AG04450 (cell line): ENCODE measurements at regions not wholly inside any gene's neighbourhood (a gene's known extent, or its start where the extent isn't known, plus 50 kb on each side); places are given as distances from the start of the nearest gene placed in this dataset.

ENCODE experiments used
- CTCF ChIA-PET: fragments of 300-600, 350-600 bp; formaldehyde crosslinking; extraction: SDS; loops from one replicate; lab custom pipeline; 2022; ENCODE audit warnings: antibody characterized with exemption, inconsistent platforms; lab: Charles Lee
- POLR2A ChIA-PET: fragments of 350-600 bp; formaldehyde crosslinking; extraction: SDS; loops from one replicate; lab custom pipeline; 2021; ENCODE audit warnings: antibody characterized with exemption, inconsistent platforms; lab: Yijun Ruan, JAX
- DNase-seq: peaks from one replicate; pipeline ENCODE4 v3.0.0-alpha.2; 2011; ENCODE audit warnings: low read depth, low spot score
- H3K27ac ChIP-seq: one replicate; pipeline ENCODE4 v1.5.1; 2012; ENCODE audit warnings: low read depth, low read length, control low read depth
- H3K27me3 ChIP-seq: one replicate; pipeline ENCODE4 v1.6.0; 2012; ENCODE audit warnings: low read length; ENCODE audit not compliant: control insufficient read depth, insufficient read depth
- H3K4me3 ChIP-seq: 2 replicates; pipeline ENCODE4 v1.5.1; 2011; ENCODE audit warnings: mild to moderate bottlenecking, low read depth, low read length, control low read depth
- H3K9me3 ChIP-seq: 2 replicates; pipeline ENCODE4 v1.5.1; 2012; ENCODE audit warnings: low read length; ENCODE audit not compliant: control insufficient read depth, insufficient read depth
- CTCF ChIP-seq: IDR thresholded peaks from 2 replicates; pipeline ENCODE4 v1.5.1; 2011; ENCODE audit warnings: low read depth, low read length, control low read depth, inconsistent platforms

- ChIA-PET POLR2A (no interaction called here), CTCF (no interaction called here)
- DNase-seq = no peak
- no peak overlapping the region for H3K27ac ChIP-seq
- no peaks in the 10 kb centered on the region for H3K9me3 ChIP-seq
- H3K4me3 ChIP-seq = no peak overlapping the region
- H3K27me3 ChIP-seq = no peaks in the 10 kb centered on the region
- TF ChIP-seq CTCF = no peak
Measured at GRCh38 chr16:54454616-54455015, 168.0 kb upstream of the IRX3 start.

DNA sequence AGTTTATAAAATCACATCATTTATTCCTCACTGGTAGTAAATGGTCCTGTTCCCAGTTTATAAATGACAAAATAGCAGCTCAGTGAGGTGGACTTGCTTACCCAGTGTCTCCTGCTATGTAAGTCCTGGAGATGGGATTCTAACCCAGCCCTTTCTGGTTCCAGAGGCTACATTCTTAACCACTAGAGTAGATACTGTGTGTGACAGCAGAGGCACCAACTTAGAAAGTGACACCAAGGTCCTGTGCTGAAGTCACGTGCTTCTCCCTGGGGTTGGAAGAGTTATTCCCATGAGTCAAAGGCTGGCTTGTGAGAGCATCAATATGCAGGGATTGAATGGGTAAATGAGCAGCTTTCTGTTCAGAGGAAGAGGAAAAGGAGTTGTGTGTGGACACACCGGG is 167.3 kb upstream of the IRX3 start:
- TF ChIP-seq CTCF = no peak
- H3K27ac ChIP-seq = no peak overlapping the region
- no peak for DNase-seq
- H3K4me3 ChIP-seq = no peak overlapping the region
- no peaks in the 10 kb centered on the region for H3K27me3 ChIP-seq
- ChIA-PET POLR2A (no interaction called here), CTCF (no interaction called here)
- no peaks in the 10 kb centered on the region for H3K9me3 ChIP-seq

DNA sequence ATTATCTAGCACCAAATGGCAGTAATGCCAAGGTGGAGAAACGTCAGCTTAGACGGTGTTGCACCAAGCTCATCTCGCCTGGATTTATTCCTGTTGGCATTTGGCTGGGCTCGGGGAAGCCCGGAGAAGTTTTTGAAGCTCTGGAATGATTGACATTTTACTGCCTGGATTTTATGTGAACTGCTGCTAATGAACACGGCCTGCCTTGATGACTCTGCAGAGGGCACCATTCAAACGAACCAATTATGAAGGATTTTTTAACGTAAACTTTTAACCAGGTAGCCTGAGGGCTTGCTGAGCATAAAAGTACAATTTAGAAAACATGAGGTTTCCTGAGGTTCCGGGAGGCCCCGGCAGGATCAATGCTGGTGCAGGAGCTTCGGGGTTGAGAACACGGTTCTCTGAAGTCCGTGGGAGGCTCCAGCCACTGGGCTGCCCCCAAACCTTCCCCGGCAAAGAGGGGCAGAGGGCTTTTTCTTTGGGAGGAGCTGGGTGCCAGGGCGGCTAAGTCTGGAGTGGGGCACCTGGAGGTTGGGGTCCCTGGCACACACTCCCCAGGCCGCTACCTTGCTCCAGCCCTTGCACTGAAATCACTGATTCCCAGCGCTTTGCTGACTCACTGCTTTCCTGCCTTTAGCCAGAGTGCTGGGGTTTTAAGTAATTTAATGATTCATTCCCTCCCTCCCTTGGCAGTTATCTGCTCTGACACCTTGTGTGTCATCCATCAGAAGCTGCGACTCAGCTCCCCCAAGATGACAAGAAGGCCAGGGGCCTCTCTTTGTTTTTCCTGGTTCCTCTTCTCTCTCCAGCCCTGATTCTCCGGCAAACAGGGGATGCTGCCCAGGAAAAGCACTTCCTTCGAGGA is 161.2 kb upstream of the IRX3 start:
- ChIA-PET POLR2A (no interaction called here), CTCF (no interaction called here)
- TF ChIP-seq CTCF = no peak
- Histone ChIP-seq H3K27me3 (no peaks in the 10 kb centered on the region), H3K4me3 (no peak overlapping the region), H3K27ac (no peak overlapping the region), H3K9me3 (no peaks in the 10 kb centered on the region)
- no peak for DNase-seq

DNA sequence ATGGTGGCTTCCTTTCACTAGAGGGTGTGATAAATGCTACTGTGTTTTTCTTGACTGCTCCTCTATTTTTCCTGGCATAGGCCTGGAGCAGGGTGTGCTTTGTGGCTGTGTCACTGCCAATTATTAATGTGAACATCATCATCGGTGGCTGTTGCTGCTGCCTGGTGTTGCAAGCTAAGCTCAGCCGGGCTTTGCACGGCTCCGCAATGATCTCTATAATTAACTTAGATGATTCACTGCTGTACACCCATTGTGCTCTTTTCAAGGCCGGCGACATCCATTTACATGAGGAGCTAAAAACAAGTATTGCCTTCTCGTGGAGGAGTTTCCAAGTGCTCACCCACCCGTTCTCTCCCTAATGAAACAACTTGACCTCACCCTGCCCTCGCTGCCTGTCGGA is 160.1 kb upstream of the IRX3 start:
- CTCF ChIA-PET = no interaction called here
- H3K4me3 ChIP-seq = no peak overlapping the region
- DNase-seq = no peak
- TF ChIP-seq CTCF = no peak
- POLR2A ChIA-PET = no interaction called here
- H3K27me3 ChIP-seq = no peaks in the 10 kb centered on the region
- H3K27ac ChIP-seq = no peak overlapping the region
- no peaks in the 10 kb centered on the region for H3K9me3 ChIP-seq

DNA sequence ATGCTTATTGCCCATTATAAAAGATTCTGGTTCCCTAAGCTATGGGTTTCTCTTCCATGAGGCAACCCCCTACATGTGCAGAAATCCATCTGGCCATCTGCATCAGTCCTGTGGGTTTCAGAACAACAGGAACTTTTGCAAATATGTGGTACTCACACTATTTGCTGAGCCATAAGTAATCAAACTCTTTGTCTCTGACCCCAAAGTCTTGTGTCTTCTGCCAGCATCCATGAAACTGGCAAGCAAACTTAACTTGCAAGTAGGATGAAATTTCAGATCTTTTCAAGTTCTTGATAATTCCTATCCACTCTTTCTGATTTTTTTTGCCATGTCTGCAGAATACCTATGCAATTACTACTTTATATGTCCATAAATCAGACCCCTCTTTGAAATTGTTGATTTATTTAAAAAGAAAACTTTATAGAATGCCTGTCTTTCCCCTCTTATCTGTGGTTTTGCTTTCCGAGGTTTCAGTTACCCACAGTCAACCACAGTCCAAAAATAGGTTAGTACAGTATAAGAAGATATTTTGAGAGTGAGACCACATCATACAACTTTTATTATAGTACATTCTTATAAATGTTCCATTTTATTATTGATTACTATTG is 158.4 kb upstream of the IRX3 start:
- Histone ChIP-seq H3K4me3 (no peak overlapping the region), H3K27me3 (no peaks in the 10 kb centered on the region), H3K27ac (no peak overlapping the region), H3K9me3 (no peaks in the 10 kb centered on the region)
- no peak for TF ChIP-seq CTCF
- POLR2A ChIA-PET = no interaction called here
- CTCF ChIA-PET = no interaction called here
- DNase-seq = no peak
